GM23338 (cell line): ENCODE measurements at regions not wholly inside any gene's neighbourhood (a gene's known extent, or its start where the extent isn't known, plus 50 kb on each side); places are given as distances from the start of the nearest gene placed in this dataset.

Experiments
- ATAC-seq: fragments of 200-7000 bp; cut with Tn5 transposase; 3 replicates; pipeline ENCODE4 v1.9.1; 2020
- DNase-seq: peaks from one replicate; pipeline ENCODE4 v3.0.0-alpha.2; 2015; ENCODE audit warnings: low spot score
- H2AFZ ChIP-seq: fragments of 200-600 bp; sonication (generic); 2 replicates; pipeline ENCODE4 v1.8.0; 2016; ENCODE audit warnings: antibody characterized with exemption, mild to moderate bottlenecking, moderate library complexity
- H3F3A ChIP-seq: fragments of 200-600 bp; sonication (generic); replicated peaks from 2 replicates; pipeline ENCODE4 v1.8.0; 2017; ENCODE audit warnings: antibody characterized with exemption, mixed run types, low read depth
- H3K27ac ChIP-seq: fragments of 200-600 bp; sonication (generic); 2 replicates; pipeline ENCODE4 v1.6.1; 2016; ENCODE audit warnings: low read depth
- H3K27me3 ChIP-seq: fragments of 200-600 bp; sonication (generic); 2 replicates; pipeline ENCODE4 v1.8.0; 2016; ENCODE audit warnings: mild to moderate bottlenecking, mixed run types, moderate library complexity; ENCODE audit not compliant: insufficient read depth
- H3K36me3 ChIP-seq: fragments of 200-600 bp; sonication (generic); 2 replicates; pipeline ENCODE4 v1.8.0; 2016; ENCODE audit warnings: mild to moderate bottlenecking; ENCODE audit not compliant: insufficient read depth
- H3K4me1 ChIP-seq: fragments of 200-600 bp; sonication (generic); 2 replicates; pipeline ENCODE4 v1.8.0; 2016; ENCODE audit warnings: mild to moderate bottlenecking, moderate library complexity; ENCODE audit not compliant: insufficient read depth
- H3K4me2 ChIP-seq: fragments of 200-600 bp; sonication (generic); 2 replicates; pipeline ENCODE4 v1.7.1; 2017; ENCODE audit warnings: mixed run types
- H3K4me3 ChIP-seq: fragments of 200-600 bp; sonication (generic); 2 replicates; pipeline ENCODE4 v1.6.1; 2016; ENCODE audit warnings: mixed run types
- H3K79me2 ChIP-seq: fragments of 200-600 bp; sonication (generic); replicated peaks from 2 replicates; pipeline ENCODE4 v1.8.0; 2017; ENCODE audit warnings: mild to moderate bottlenecking; ENCODE audit not compliant: insufficient read depth
- H3K9me2 ChIP-seq: fragments of 200-600 bp; sonication (generic); 2 replicates; pipeline ENCODE4 v1.8.0; 2017; ENCODE audit not compliant: insufficient read depth
- H4K20me1 ChIP-seq: fragments of 200-600 bp; sonication (generic); replicated peaks from 2 replicates; pipeline ENCODE4 v1.8.0; 2017; ENCODE audit warnings: mild to moderate bottlenecking; ENCODE audit not compliant: insufficient read depth
- H3K27ac Mint-ChIP-seq: 2 replicates; pipeline ENCODE4 v1.8.0; 2020; ENCODE audit warnings: inconsistent platforms, mild to moderate bottlenecking, moderate library complexity, mixed read lengths
- H3K27me3 Mint-ChIP-seq: 3 replicates; pipeline ENCODE4 v1.8.0; 2022; ENCODE audit warnings: low read depth, mild to moderate bottlenecking, moderate library complexity, mixed read lengths, inconsistent platforms; ENCODE audit not compliant: insufficient read depth, poor library complexity
- H3K36me3 Mint-ChIP-seq: 3 replicates; pipeline ENCODE4 v1.8.0; 2021; ENCODE audit warnings: low read depth, mild to moderate bottlenecking, inconsistent platforms, moderate library complexity, mixed read lengths
- H3K4me1 Mint-ChIP-seq: 3 replicates; pipeline ENCODE4 v1.8.0; 2020; ENCODE audit warnings: mild to moderate bottlenecking, inconsistent platforms, mixed read lengths
- H3K4me3 Mint-ChIP-seq: 3 replicates; pipeline ENCODE4 v1.8.0; 2021; ENCODE audit warnings: moderate library complexity, mild to moderate bottlenecking, inconsistent platforms, mixed read lengths
- H3K9me3 Mint-ChIP-seq: 3 replicates; pipeline ENCODE4 v1.8.0; 2020; ENCODE audit warnings: moderate library complexity, mild to moderate bottlenecking, inconsistent platforms, mixed read lengths
- CTCF ChIP-seq, 2 experiments: fragments of 200-600 bp in 1 of 2; sonication (generic) in 1 of 2; conservative IDR thresholded peaks; 2 replicates each; pipeline versions ENCODE4 v1.5.1 to v1.6.1; 2016 to 2017; ENCODE audit warnings: antibody characterized with exemption in 2 of 2, low read depth in 2 of 2, mild to moderate bottlenecking in 2 of 2, moderate library complexity in 1 of 2
- EZH2 ChIP-seq: fragments of 200-600 bp; sonication (generic); IDR thresholded peaks from one replicate; pipeline ENCODE4 v1.8.0; 2017; ENCODE audit warnings: antibody characterized with exemption, mild to moderate bottlenecking, low read depth; ENCODE audit not compliant: unreplicated experiment
- EZH2phosphoT487 ChIP-seq: fragments of 200-600 bp; sonication (generic); IDR thresholded peaks from one replicate; pipeline ENCODE4 v1.8.1; 2018; ENCODE audit warnings: antibody characterized with exemption; ENCODE audit not compliant: unreplicated experiment
- JUNB ChIP-seq: IDR thresholded peaks from one replicate; pipeline ENCODE4 v1.6.1; 2016; ENCODE audit warnings: antibody characterized with exemption; ENCODE audit not compliant: unreplicated experiment
- NANOG ChIP-seq: IDR thresholded peaks from 2 replicates; pipeline ENCODE4 v1.6.1; 2016; ENCODE audit warnings: antibody characterized with exemption, borderline replicate concordance
- POLR2AphosphoS5 ChIP-seq: IDR thresholded peaks from 2 replicates; pipeline ENCODE4 v1.6.1; 2016; ENCODE audit warnings: antibody characterized with exemption, low read depth
- ZNF331 ChIP-seq: fragments of 250-450 bp; sonication (Bioruptor Pico); IDR thresholded peaks from 2 replicates; pipeline ENCODE4 v1.5.0; 2020; ENCODE audit warnings: low read depth, mild to moderate bottlenecking, moderate library complexity
- ZNF462 ChIP-seq: fragments of 250-450 bp; sonication (Bioruptor Pico); IDR thresholded peaks from 2 replicates; pipeline ENCODE4 v1.5.0; 2020; ENCODE audit warnings: mild to moderate bottlenecking, moderate library complexity
- TF ChIP-seq, protein P1 (sequence below): IDR thresholded peaks from 2 replicates; pipeline ENCODE4 v1.6.1; 2016; ENCODE audit warnings: antibody characterized with exemption

DNA sequence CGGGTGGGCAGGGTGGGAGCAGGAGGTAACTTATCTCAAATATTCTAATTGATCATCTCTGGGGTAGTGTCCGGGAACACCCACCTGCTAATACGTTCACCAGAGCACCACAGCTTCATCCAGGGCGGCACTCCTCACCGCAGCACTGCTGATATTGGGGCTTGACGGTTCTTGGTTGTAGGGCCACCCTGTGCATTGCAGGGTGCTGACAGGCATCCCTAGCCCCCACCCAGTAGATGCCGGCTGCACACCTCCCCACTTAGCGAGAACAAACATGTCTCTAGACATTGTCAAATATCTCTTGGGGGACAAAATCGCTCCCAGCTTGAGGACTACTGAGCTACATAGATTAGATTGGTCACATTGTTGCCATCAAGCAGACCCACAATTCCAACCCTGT lies 73.9 kb upstream of the WASF3 start:
- DNase-seq: no peak

DNA sequence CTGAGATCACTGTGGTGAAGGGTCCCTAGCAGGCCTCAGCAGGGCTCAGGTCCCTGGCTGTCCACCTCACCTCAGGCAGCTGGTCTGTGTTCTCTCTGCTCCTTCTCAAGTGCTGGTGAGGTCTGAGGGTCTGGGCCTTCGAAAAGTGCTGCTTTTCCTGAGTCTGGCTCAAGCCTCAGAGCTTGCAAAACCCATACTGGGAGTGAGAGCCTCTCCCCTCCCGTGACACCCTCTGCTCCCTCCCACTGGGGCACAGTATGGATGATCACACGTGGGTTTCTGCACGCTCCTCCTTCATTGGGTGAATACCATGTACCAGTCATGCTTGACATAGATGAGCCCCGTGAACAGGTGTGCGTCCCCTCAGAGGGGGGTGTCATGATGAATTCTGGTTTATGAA lies 73.3 kb upstream of the WASF3 start:
- Histone ChIP-seq H3K9me2 (no peaks in the 10 kb centered on the region), H3K79me2 (no peaks in the 10 kb centered on the region), H3F3A (no peaks in the 10 kb centered on the region), H3K27me3 (no peaks in the 10 kb centered on the region), H3K4me2 (no peak overlapping the region), H2AFZ (no peak overlapping the region), H3K36me3 (no peaks in the 10 kb centered on the region), H3K4me3 (no peak overlapping the region), H3K27ac (no peak overlapping the region), H4K20me1 (no peaks in the 10 kb centered on the region), H3K4me1 (no peaks in the 10 kb centered on the region)
- Mint-ChIP-seq H3K27ac (no peak overlapping the region), H3K27me3 (no peaks in the 10 kb centered on the region), H3K36me3 (no peaks in the 10 kb centered on the region), H3K4me3 (no peak overlapping the region), H3K9me3 (no peaks in the 10 kb centered on the region), H3K4me1 (peaks cover 16% of the 10 kb centered on the region)
- TF ChIP-seq NANOG (no peak), ZNF462 (CRISPR knock-in tag) (no peak), ZNF331 (no peak), JUNB (no peak), EZH2 (no peak), EZH2phosphoT487 (no peak)
- TF ChIP-seq, protein P1, sequence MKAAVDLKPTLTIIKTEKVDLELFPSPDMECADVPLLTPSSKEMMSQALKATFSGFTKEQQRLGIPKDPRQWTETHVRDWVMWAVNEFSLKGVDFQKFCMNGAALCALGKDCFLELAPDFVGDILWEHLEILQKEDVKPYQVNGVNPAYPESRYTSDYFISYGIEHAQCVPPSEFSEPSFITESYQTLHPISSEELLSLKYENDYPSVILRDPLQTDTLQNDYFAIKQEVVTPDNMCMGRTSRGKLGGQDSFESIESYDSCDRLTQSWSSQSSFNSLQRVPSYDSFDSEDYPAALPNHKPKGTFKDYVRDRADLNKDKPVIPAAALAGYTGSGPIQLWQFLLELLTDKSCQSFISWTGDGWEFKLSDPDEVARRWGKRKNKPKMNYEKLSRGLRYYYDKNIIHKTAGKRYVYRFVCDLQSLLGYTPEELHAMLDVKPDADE: no peak
- DNase-seq (no peak), ATAC-seq (no peak)

More for the DNA sequence above, 73.9 kb upstream of the WASF3 start:
- Mint-ChIP-seq H3K4me1 (peaks cover 16% of the 10 kb centered on the region), H3K27ac (no peak overlapping the region), H3K36me3 (no peaks in the 10 kb centered on the region), H3K9me3 (no peaks in the 10 kb centered on the region), H3K27me3 (no peaks in the 10 kb centered on the region), H3K4me3 (no peak overlapping the region)
- no peak overlapping the region for H3K4me3 ChIP-seq
- H3K36me3 ChIP-seq: no peaks in the 10 kb centered on the region
- no peaks in the 10 kb centered on the region for H3K4me1 ChIP-seq
- TF ChIP-seq EZH2phosphoT487 (no peak), POLR2AphosphoS5 (no peak), CTCF (conservative IDR thresholded peaks at IDR 0.05; ENCODE audit: low read depth in 2 of 2) (no peak)
- ATAC-seq: no peak
- H3K4me2 ChIP-seq: no peak overlapping the region
- no peaks in the 10 kb centered on the region for H3K27me3 ChIP-seq
- no peaks in the 10 kb centered on the region for H3F3A ChIP-seq
- H3K79me2 ChIP-seq: no peaks in the 10 kb centered on the region
- H3K27ac ChIP-seq: no peak overlapping the region
- H3K9me2 ChIP-seq: no peaks in the 10 kb centered on the region; the same call in 1 of the 2 replicates
- no peak overlapping the region for H2AFZ ChIP-seq
- no peaks in the 10 kb centered on the region for H4K20me1 ChIP-seq
